ENCODE measurements at regions not wholly inside any gene's neighbourhood (a gene's known extent, or its start where the extent isn't known, plus 50 kb on each side); places are given as distances from the start of the nearest gene placed in this dataset.

- POLR2A ChIA-PET = interaction anchor here (0.5 kb wide), 1 partner anchor 81 kb away, joined by 3 read pairs; no protein-coding TSS in a partner anchor
- no TSS peak for BruUV-seq (replicated peaks)
- CTCF ChIA-PET (ENCODE audit: unreplicated experiment) = no interaction called here
These were observed 73.3 kb downstream of the CD83 start for GRCh38 chr6:14190929-14191224.

DNA sequence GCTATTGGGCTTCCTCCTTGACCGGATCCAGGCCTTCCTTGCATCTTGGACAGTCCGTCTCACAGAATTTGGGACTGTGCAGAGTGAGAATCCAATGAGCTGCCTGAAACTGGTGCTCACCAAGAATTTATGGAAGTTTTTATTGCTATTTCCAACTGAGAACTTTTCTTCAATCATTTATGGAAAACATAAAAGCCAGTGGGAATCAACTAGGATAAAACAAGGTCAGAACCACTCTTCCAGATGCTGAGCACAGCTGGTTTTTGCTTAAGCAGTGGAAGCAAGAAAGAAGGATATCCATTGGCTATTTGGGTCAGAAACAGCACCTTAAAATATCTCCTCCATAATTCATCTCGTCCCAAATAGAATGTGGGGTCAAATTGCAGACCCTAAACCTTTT lies 74.2 kb downstream of the CD83 start:
- CTCF ChIA-PET (ENCODE audit: unreplicated experiment) = no interaction called here
- BruUV-seq (replicated peaks) = no TSS peak
- TF ChIP-seq EZH2phosphoT487 (IDR thresholded peaks at IDR 0.05; ENCODE audit: borderline replicate concordance, low read depth, low read length) = no peak
- no peak for TF ChIP-seq CTCF (conservative IDR thresholded peaks at IDR 0.05; ENCODE audit: low read length)

More at GRCh38 chr6:14190929-14191224, 73.3 kb downstream of the CD83 start:
- Histone ChIP-seq H3K4me3 (ENCODE audit: low read depth, low read length, poor library complexity, severe bottlenecking) (no peak overlapping the region), H3K79me2 (ENCODE audit: insufficient read depth, low read depth, low read length) (no peaks in the 10 kb centered on the region), H3K9me3 (ENCODE audit: low read length) (no peaks in the 10 kb centered on the region), H3K4me1 (ENCODE audit: insufficient read depth, low read length, poor library complexity, severe bottlenecking) (no peaks in the 10 kb centered on the region), H4K20me1 (ENCODE audit: insufficient read depth, low read length) (no peaks in the 10 kb centered on the region), H3K36me3 (ENCODE audit: insufficient read depth, low read length) (no peaks in the 10 kb centered on the region), H3K9me2 (ENCODE audit: insufficient read depth, low read length) (no peaks in the 10 kb centered on the region), H3K27ac (ENCODE audit: low read depth, low read length, poor library complexity, severe bottlenecking) (no peak overlapping the region), H3K4me2 (ENCODE audit: low read length) (no peak overlapping the region), H2AFZ (ENCODE audit: low read length) (no peak overlapping the region)
- TF ChIP-seq EZH2phosphoT487 (IDR thresholded peaks at IDR 0.05; ENCODE audit: borderline replicate concordance, low read depth, low read length) = no peak
- TF ChIP-seq CTCF (conservative IDR thresholded peaks at IDR 0.05; ENCODE audit: low read length) = no peak
- DNase-seq (ENCODE audit: low spot score) = no peak
- intact Hi-C loops (cut with micrococcal nuclease; ENCODE audit: unreplicated experiment) = no loop called here

GRCh38 chr6:14192216-14192788 lies 74.7 kb downstream of the CD83 start:
- no peak overlapping the region for H3K4me3 ChIP-seq (ENCODE audit: low read depth, low read length, poor library complexity, severe bottlenecking)
- H3K79me2 ChIP-seq (ENCODE audit: insufficient read depth, low read depth, low read length) = no peaks in the 10 kb centered on the region
- BruUV-seq (replicated peaks) = no TSS peak
- ChIA-PET CTCF (ENCODE audit: unreplicated experiment) (no interaction called here), POLR2A (interaction anchor here (0.6 to 0.7 kb wide), 2 partner anchors 282 to 560 kb away, joined by 3 read pairs; no protein-coding TSS in a partner anchor)
- no peaks in the 10 kb centered on the region for H3K9me3 ChIP-seq (ENCODE audit: low read length)
- no peaks in the 10 kb centered on the region for H3K9me2 ChIP-seq (ENCODE audit: insufficient read depth, low read length)
- H3K36me3 ChIP-seq (ENCODE audit: insufficient read depth, low read length) = no peaks in the 10 kb centered on the region
- no peaks in the 10 kb centered on the region for H4K20me1 ChIP-seq (ENCODE audit: insufficient read depth, low read length)
- no peak for DNase-seq (ENCODE audit: low spot score)
- TF ChIP-seq CTCF (conservative IDR thresholded peaks at IDR 0.05; ENCODE audit: low read length) = peak; percentile 41; the same call in 1 of the 2 replicates
- no peak for TF ChIP-seq EZH2phosphoT487 (IDR thresholded peaks at IDR 0.05; ENCODE audit: borderline replicate concordance, low read depth, low read length)
- no peak overlapping the region for H2AFZ ChIP-seq (ENCODE audit: low read length)
- H3K27ac ChIP-seq (ENCODE audit: low read depth, low read length, poor library complexity, severe bottlenecking) = no peak overlapping the region
- no peaks in the 10 kb centered on the region for H3K4me1 ChIP-seq (ENCODE audit: insufficient read depth, low read length, poor library complexity, severe bottlenecking)
- H3K4me2 ChIP-seq (ENCODE audit: low read length) = no peak overlapping the region
- intact Hi-C loops (cut with micrococcal nuclease; ENCODE audit: unreplicated experiment) = no loop called here

More for the DNA sequence above, 74.2 kb downstream of the CD83 start:
- Histone ChIP-seq H3K4me2 (ENCODE audit: low read length) (no peak overlapping the region), H3K9me2 (ENCODE audit: insufficient read depth, low read length) (no peaks in the 10 kb centered on the region), H3K36me3 (ENCODE audit: insufficient read depth, low read length) (no peaks in the 10 kb centered on the region), H3K27ac (ENCODE audit: low read depth, low read length, poor library complexity, severe bottlenecking) (no peak overlapping the region), H3K79me2 (ENCODE audit: insufficient read depth, low read depth, low read length) (no peaks in the 10 kb centered on the region), H3K4me3 (ENCODE audit: low read depth, low read length, poor library complexity, severe bottlenecking) (no peak overlapping the region), H3K9me3 (ENCODE audit: low read length) (no peaks in the 10 kb centered on the region), H4K20me1 (ENCODE audit: insufficient read depth, low read length) (no peaks in the 10 kb centered on the region), H2AFZ (ENCODE audit: low read length) (no peak overlapping the region), H3K4me1 (ENCODE audit: insufficient read depth, low read length, poor library complexity, severe bottlenecking) (no peaks in the 10 kb centered on the region)
- POLR2A ChIA-PET = interaction anchor here (0.5 to 0.7 kb wide), 2 partner anchors 171 to 560 kb away, joined by 3 read pairs; no protein-coding TSS in a partner anchor
- intact Hi-C loops (cut with micrococcal nuclease; ENCODE audit: unreplicated experiment) = no loop called here
- DNase-seq (ENCODE audit: low spot score) = no peak
